SH-SY5Y (cell line): ENCODE measurements at regions not wholly inside any gene's neighbourhood (a gene's known extent, or its start where the extent isn't known, plus 50 kb on each side); places are given as distances from the start of the nearest gene placed in this dataset.

ENCODE experiments used
- GATA2 ChIP-seq: IDR thresholded peaks from 2 replicates; pipeline ENCODE4 v1.6.1; 2011; ENCODE audit warnings: mild to moderate bottlenecking, low read depth, low read length
- GATA3 ChIP-seq: IDR thresholded peaks from 2 replicates; pipeline ENCODE4 v1.6.1; 2011; ENCODE audit warnings: low read depth, mild to moderate bottlenecking, low read length, moderate library complexity

- no peak for TF ChIP-seq GATA2
- TF ChIP-seq GATA3 = no peak
These were observed 161.8 kb upstream of the PCDH18 start for GRCh38 chr4:137694138-137694537.
